Mononuclear cell (primary cell): ENCODE measurements at regions not wholly inside any gene's neighbourhood (a gene's known extent, or its start where the extent isn't known, plus 50 kb on each side); places are given as distances from the start of the nearest gene placed in this dataset.

Source experiments
- H3K27me3 ChIP-seq: 2 replicates; pipeline ENCODE4 v1.6.0; 2011; ENCODE audit warnings: low read length, control low read depth; ENCODE audit not compliant: insufficient read depth
- H3K4me1 ChIP-seq: 2 replicates; pipeline ENCODE4 v1.5.1; 2011; ENCODE audit warnings: mild to moderate bottlenecking, low read length, control low read depth; ENCODE audit not compliant: insufficient read depth
- H3K4me3 ChIP-seq: 2 replicates; pipeline ENCODE4 v1.5.1; 2011; ENCODE audit warnings: mild to moderate bottlenecking, low read length, moderate library complexity
- H3K9me3 ChIP-seq: 2 replicates; pipeline ENCODE4 v1.5.1; 2011; ENCODE audit warnings: low read depth, mild to moderate bottlenecking, control low read depth, low read length

DNA sequence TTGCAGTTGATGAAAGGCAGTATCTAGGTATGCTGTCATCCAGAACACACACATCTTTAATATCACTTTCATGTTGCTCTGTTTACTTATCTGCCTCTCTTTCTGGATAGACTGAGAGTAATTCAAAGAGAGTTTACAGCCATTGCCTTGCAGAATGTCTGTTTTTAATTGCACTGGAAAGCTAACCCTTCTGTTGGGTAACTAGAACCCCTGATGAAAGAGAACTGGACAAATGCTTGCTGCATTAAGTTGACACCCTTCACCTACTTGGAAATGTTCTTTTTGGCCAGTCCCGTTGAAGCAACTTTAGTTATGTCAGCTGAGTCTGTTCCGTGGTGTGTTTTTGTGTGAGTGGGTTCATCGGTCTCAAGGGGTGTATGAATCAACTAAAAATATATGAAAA lies 383.8 kb upstream of the CITED2 start:
- Histone ChIP-seq H3K4me3 (no peak overlapping the region), H3K27me3 (no peaks in the 10 kb centered on the region), H3K9me3 (no peaks in the 10 kb centered on the region), H3K4me1 (peaks cover 18% of the 10 kb centered on the region)

DNA sequence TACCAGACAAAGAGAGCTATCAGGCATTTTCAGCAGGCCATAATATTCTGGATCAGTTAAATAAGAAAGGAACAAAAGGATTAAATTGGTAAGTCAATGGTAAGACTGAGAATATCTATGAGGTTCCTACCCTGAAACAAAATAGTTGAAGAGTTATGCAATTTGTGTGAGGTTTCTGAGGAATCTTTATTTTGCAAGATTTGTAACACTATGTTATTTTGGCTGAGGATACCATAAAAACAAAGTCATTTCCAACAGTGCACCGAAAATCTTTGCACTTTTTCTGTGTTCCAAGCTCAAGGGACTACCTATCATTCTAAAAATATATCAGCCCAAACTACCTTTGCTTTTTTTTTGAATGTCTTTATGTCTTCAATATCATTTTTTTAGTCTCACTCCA lies 383.3 kb upstream of the CITED2 start:
- Histone ChIP-seq H3K4me3 (no peak overlapping the region), H3K27me3 (no peaks in the 10 kb centered on the region), H3K9me3 (no peaks in the 10 kb centered on the region), H3K4me1 (peaks cover 15% of the 10 kb centered on the region)

DNA sequence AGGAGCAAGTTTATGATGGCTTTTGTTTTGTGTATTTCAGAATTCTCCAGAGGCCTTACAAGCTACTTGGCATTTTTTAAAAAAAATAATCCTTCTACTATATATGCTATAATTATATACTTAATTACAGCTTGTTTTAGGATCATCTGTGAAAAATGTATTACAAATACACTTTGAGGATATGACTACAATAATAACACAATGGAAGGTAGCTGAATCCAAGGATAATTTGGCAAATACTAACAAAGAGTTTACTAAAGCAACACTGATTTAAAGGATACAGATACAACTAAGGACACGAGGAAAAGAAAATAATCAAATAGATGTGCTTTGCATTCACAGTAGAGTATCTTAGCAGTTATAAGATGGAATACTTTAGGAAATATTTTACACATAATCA lies 381.9 kb upstream of the CITED2 start:
- Histone ChIP-seq H3K4me1 (peaks cover 7% of the 10 kb centered on the region), H3K27me3 (no peaks in the 10 kb centered on the region), H3K4me3 (no peak overlapping the region), H3K9me3 (no peaks in the 10 kb centered on the region)

DNA sequence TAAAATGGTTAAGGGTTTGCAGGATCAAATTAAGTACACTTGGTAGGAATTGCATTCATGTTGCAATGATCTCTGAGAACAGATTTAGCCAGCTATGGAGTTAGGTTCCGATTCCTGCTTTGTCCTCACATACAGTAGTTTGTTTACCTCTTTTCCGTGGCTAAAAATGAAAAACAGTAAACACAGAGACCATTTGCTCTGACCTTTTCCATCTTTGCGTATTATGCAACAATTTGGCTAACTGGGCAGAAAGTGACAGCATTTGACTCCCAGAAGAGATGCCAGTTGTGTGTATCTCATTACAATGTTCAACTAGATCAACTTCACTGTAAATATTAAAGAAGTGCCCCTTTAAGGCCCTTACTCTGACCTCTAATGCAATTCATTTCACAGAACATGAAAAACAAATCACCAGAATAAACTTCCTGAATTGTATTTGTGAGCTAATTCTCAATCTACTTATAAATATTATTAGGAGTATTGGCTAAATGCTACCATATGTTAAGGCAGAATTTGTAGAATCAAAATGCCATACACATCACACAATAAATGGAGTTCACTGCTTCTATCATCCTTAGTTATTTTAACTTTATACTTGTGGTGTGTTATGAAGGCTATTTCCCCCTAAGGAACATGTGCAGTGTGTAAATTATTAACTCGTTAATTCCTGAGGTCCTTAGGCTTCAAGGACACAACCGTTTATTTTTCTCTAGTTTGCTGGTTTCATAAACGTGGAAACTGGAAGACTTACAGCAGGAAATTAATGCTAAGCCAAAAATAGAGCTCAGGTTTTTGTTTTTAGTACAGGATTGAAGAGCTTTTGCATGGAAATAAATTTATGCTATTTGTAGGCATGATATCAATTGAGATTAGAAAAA lies 380.7 kb upstream of the CITED2 start:
- Histone ChIP-seq H3K9me3 (no peaks in the 10 kb centered on the region), H3K27me3 (no peaks in the 10 kb centered on the region), H3K4me3 (no peak overlapping the region), H3K4me1 (peaks cover 7% of the 10 kb centered on the region)

DNA sequence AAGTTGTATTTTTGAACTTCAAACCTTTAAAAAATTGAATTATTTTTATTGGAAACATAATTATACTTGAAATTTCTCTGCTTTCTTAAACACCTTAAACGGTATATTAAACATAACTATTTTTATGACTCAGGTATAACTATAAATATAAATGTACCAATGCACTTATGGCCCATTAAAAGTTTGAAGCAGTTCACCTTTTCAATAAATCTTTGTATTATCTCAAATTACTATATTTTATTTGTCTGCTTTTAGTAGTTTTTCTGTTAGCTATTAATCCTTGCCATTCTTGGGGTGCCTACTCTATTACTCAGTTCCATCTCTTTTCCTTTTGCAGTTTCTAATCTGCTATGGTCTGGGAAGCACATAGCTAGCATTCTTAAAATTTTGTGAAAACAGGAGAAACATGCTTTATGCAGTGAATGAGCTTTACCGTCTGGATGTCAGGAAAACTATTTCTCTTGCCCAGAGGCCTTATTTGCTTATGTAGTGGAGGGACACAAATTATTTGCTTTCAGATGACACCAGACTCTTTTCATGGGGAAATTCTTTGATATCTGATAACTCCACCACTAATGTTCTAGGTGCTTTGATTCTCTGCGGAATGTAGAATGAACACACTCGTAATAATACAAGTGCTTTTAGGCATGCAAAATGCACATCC lies 378.9 kb upstream of the CITED2 start:
- Histone ChIP-seq H3K4me1 (peaks cover 7% of the 10 kb centered on the region), H3K9me3 (no peaks in the 10 kb centered on the region), H3K4me3 (no peak overlapping the region), H3K27me3 (no peaks in the 10 kb centered on the region)

- Histone ChIP-seq H3K27me3 (no peaks in the 10 kb centered on the region), H3K4me1 (no peaks in the 10 kb centered on the region), H3K9me3 (no peaks in the 10 kb centered on the region), H3K4me3 (no peak overlapping the region)
These were observed 377.6 kb upstream of the CITED2 start for GRCh38 chr6:139752086-139752485.

- H3K9me3 ChIP-seq = no peaks in the 10 kb centered on the region
- H3K4me3 ChIP-seq = no peak overlapping the region
- no peaks in the 10 kb centered on the region for H3K4me1 ChIP-seq
- no peaks in the 10 kb centered on the region for H3K27me3 ChIP-seq
These were observed 376.7 kb upstream of the CITED2 start for GRCh38 chr6:139751179-139751578.

- H3K4me3 ChIP-seq = no peak overlapping the region
- no peaks in the 10 kb centered on the region for H3K27me3 ChIP-seq
- H3K4me1 ChIP-seq = no peaks in the 10 kb centered on the region
- H3K9me3 ChIP-seq = no peaks in the 10 kb centered on the region
These were observed 374.1 kb upstream of the CITED2 start for GRCh38 chr6:139748353-139749146.

- no peaks in the 10 kb centered on the region for H3K9me3 ChIP-seq
- H3K27me3 ChIP-seq = no peaks in the 10 kb centered on the region
- H3K4me3 ChIP-seq = no peak overlapping the region
- H3K4me1 ChIP-seq = no peaks in the 10 kb centered on the region
These were observed 372.7 kb upstream of the CITED2 start for GRCh38 chr6:139747154-139747553.

DNA sequence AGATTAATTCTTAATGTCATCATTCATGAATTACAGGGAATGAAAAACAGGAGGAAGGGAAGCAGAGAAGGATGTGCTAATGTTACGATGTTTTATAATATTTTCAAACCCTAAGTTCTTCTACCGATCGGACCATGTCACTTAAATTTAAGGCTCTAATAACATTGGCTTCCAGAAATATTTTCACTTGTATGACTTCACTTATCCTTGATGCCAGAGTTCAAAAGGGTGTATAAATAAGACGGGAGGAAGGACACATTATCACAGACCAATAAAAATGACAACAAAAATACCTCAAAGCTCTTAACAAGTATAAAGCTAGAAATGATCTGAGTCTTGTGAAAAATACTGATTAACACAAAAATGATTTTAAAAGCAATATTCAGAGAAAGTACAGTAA lies 370.4 kb upstream of the CITED2 start:
- H3K27me3 ChIP-seq = no peaks in the 10 kb centered on the region

GRCh38 chr6:139743664-139744437 lies 369.4 kb upstream of the CITED2 start:
- Histone ChIP-seq H3K9me3 (no peaks in the 10 kb centered on the region), H3K27me3 (no peaks in the 10 kb centered on the region), H3K4me1 (no peaks in the 10 kb centered on the region), H3K4me3 (no peak overlapping the region)

More for the DNA sequence above, 370.4 kb upstream of the CITED2 start:
- Histone ChIP-seq H3K4me3 (no peak overlapping the region), H3K4me1 (no peaks in the 10 kb centered on the region), H3K9me3 (no peaks in the 10 kb centered on the region)

- Histone ChIP-seq H3K27me3 (no peaks in the 10 kb centered on the region), H3K4me1 (no peaks in the 10 kb centered on the region), H3K4me3 (no peak overlapping the region), H3K9me3 (no peaks in the 10 kb centered on the region)
These were observed 368.2 kb upstream of the CITED2 start for GRCh38 chr6:139742671-139743070.

DNA sequence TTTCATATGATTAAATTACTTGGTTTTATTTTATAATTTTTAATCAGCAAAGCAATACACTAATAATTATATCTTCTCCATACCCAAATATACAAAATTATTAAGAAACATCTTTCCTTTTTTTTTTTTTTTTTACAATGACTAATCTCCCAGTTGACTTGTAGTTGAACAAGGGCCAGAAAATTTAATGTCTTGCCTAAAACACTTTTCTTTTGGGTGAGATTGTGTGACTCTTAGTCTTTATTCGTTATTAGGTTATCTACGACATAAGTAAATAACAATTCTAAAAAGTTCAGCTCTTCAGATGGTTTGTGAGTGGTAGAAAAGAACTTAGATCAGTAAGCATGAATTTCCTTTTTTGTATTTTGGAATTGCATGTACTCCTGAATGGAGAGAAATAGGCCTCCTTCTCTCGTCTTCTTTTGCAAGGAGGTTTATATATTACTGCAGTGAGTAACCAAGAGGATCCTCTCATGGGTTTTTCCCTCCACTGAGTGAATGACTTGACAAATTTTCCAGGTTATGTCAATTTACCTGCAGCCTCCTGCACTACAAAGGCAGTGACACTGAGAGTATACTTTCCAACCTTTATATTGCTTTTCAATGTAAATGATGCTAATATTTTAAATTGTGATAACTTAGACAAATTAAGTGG lies 364.5 kb upstream of the CITED2 start:
- Histone ChIP-seq H3K27me3 (no peaks in the 10 kb centered on the region), H3K4me3 (no peak overlapping the region), H3K4me1 (peaks cover 4% of the 10 kb centered on the region), H3K9me3 (no peaks in the 10 kb centered on the region)

- Histone ChIP-seq H3K27me3 (no peaks in the 10 kb centered on the region), H3K4me1 (peaks cover 4% of the 10 kb centered on the region), H3K4me3 (no peak overlapping the region)
These were observed 362.0 kb upstream of the CITED2 start for GRCh38 chr6:139736325-139736906.

More at GRCh38 chr6:139736325-139736906, 362.0 kb upstream of the CITED2 start:
- no peaks in the 10 kb centered on the region for H3K9me3 ChIP-seq
